OCI-LY3 (cell line): ENCODE measurements at regions not wholly inside any gene's neighbourhood (a gene's known extent, or its start where the extent isn't known, plus 50 kb on each side); places are given as distances from the start of the nearest gene placed in this dataset.

Experiments used
- H2AFZ ChIP-seq: fragments of 200-600, 300-600 bp; shearing (Covaris generic); 2 replicates; pipeline ENCODE4 v1.6.0; 2014; ENCODE audit warnings: antibody characterized with exemption, low read depth, low read length
- H3K27ac ChIP-seq: fragments of 200-600, 300-600 bp; sonication (generic); 2 replicates; pipeline ENCODE4 v1.5.1; 2014; ENCODE audit warnings: mild to moderate bottlenecking, low read length, moderate library complexity, mixed read lengths
- H3K27me3 ChIP-seq: fragments of 200-600, 300-600 bp; sonication (generic); 2 replicates; pipeline ENCODE4 v1.6.1; 2014; ENCODE audit warnings: low read depth, low read length, mixed read lengths
- H3K36me3 ChIP-seq: fragments of 200-600, 300-600 bp; sonication (generic); replicated peaks from 2 replicates; pipeline ENCODE3; 2014; ENCODE audit warnings: low read depth, low read length, mixed read lengths
- H3K4me1 ChIP-seq: fragments of 300-600, 200-600 bp; sonication (generic); 2 replicates; pipeline ENCODE4 v1.6.1; 2014; ENCODE audit warnings: low read length, mixed read lengths
- H3K4me2 ChIP-seq: fragments of 200-600, 300-600 bp; sonication (generic); 2 replicates; pipeline ENCODE4 v1.6.1; 2014; ENCODE audit warnings: low read length, mixed read lengths
- H3K4me3 ChIP-seq: fragments of 300-600, 200-600 bp; sonication (generic); 2 replicates; pipeline ENCODE4 v1.5.1; 2014; ENCODE audit warnings: antibody characterized with exemption, mild to moderate bottlenecking, low read length, moderate library complexity
- H3K79me2 ChIP-seq: fragments of 300-600, 200-600 bp; shearing (Covaris generic); 2 replicates; pipeline ENCODE4 v1.6.1; 2014; ENCODE audit warnings: mild to moderate bottlenecking, low read length, mixed read lengths
- H3K9ac ChIP-seq: fragments of 300-600, 200-600 bp; shearing (Covaris generic); 2 replicates; pipeline ENCODE4 v1.6.0; 2014; ENCODE audit warnings: mild to moderate bottlenecking, low read length, moderate library complexity
- H3K9me3 ChIP-seq: fragments of 200-600, 300-600 bp; shearing (Covaris generic); 2 replicates; pipeline ENCODE4 v1.6.1; 2014; ENCODE audit warnings: low read length, mixed read lengths; ENCODE audit not compliant: insufficient read depth
- H4K20me1 ChIP-seq: fragments of 200-600, 300-600 bp; sonication (generic); 2 replicates; pipeline ENCODE4 v1.6.1; 2016; ENCODE audit warnings: low read length, mixed read lengths; ENCODE audit not compliant: insufficient read depth
- CTCF ChIP-seq: fragments of 200-600, 300-600 bp; sonication (generic); IDR thresholded peaks from 2 replicates; pipeline ENCODE4 v1.5.1; 2014; ENCODE audit warnings: antibody characterized with exemption, low read length, low read depth
- EZH2phosphoT487 ChIP-seq: fragments of 200-600 bp; shearing (Covaris generic); IDR thresholded peaks from 2 replicates; pipeline ENCODE4 v1.6.1; 2018; ENCODE audit warnings: antibody characterized with exemption, mixed run types, low read depth

GRCh38 chr4:151908734-151909497 lies 148.1 kb upstream of the GATB start:
- H3K9me3 ChIP-seq, result peaks cover 3% of the 10 kb centered on the region; the same call in 1 of the 2 replicates
- H4K20me1 ChIP-seq, result no peaks in the 10 kb centered on the region
- TF ChIP-seq EZH2phosphoT487 (no peak), CTCF (no peak)
- H3K9ac ChIP-seq, result peak overlapping the region; percentile 46
- H2AFZ ChIP-seq, result peak overlapping the region; percentile 58
- no peaks in the 10 kb centered on the region for H3K79me2 ChIP-seq
- H3K36me3 ChIP-seq, result peaks cover 12% of the 10 kb centered on the region
- no peaks in the 10 kb centered on the region for H3K27me3 ChIP-seq
- H3K4me1 ChIP-seq, result peaks cover 99% of the 10 kb centered on the region
- H3K27ac ChIP-seq, result peak overlapping the region; percentile 85
- H3K4me3 ChIP-seq, result peak overlapping the region; percentile 6
- peak overlapping the region; percentile 58 for H3K4me2 ChIP-seq

GRCh38 chr4:151908201-151908600 lies 147.4 kb upstream of the GATB start:
- H3K79me2 ChIP-seq, result no peaks in the 10 kb centered on the region
- peaks cover 94% of the 10 kb centered on the region for H3K4me1 ChIP-seq
- peak overlapping the region; percentile 33 for H2AFZ ChIP-seq
- H3K9ac ChIP-seq, result peak overlapping the region; percentile 46
- peak overlapping the region; percentile 85 for H3K27ac ChIP-seq
- no peak for TF ChIP-seq CTCF
- no peak for TF ChIP-seq EZH2phosphoT487
- peak overlapping the region; percentile 6 for H3K4me3 ChIP-seq
- peaks cover 16% of the 10 kb centered on the region for H3K36me3 ChIP-seq
- H3K9me3 ChIP-seq, result peaks cover 10% of the 10 kb centered on the region; the same call in 1 of the 2 replicates
- H4K20me1 ChIP-seq, result no peaks in the 10 kb centered on the region
- H3K4me2 ChIP-seq, result peak overlapping the region; percentile 58
- no peaks in the 10 kb centered on the region for H3K27me3 ChIP-seq

- Histone ChIP-seq H3K27ac (peak overlapping the region; percentile 81), H3K9ac (peak overlapping the region; percentile 46; the same call in 1 of the 2 replicates), H3K79me2 (no peaks in the 10 kb centered on the region), H3K4me1 (peaks cover 76% of the 10 kb centered on the region), H3K9me3 (peaks cover 22% of the 10 kb centered on the region), H3K4me3 (no peak overlapping the region), H2AFZ (no peak overlapping the region), H3K4me2 (peak overlapping the region; percentile 47), H3K36me3 (peaks cover 26% of the 10 kb centered on the region), H4K20me1 (no peaks in the 10 kb centered on the region), H3K27me3 (no peaks in the 10 kb centered on the region)
- TF ChIP-seq CTCF (no peak), EZH2phosphoT487 (no peak)
Observed at GRCh38 chr4:151906438-151906837, 145.6 kb upstream of the GATB start.

- TF ChIP-seq EZH2phosphoT487, result no peak
- peak; percentile 24; the same call in 1 of the 2 replicates for TF ChIP-seq CTCF
- Histone ChIP-seq H3K4me3 (peak overlapping the region; percentile 19; the same call in 1 of the 2 replicates), H3K27ac (peak overlapping the region; percentile 81), H3K36me3 (peaks cover 27% of the 10 kb centered on the region), H3K4me1 (peaks cover 64% of the 10 kb centered on the region), H2AFZ (no peak overlapping the region), H3K4me2 (peak overlapping the region; percentile 53), H3K9me3 (peaks cover 23% of the 10 kb centered on the region), H3K79me2 (no peaks in the 10 kb centered on the region), H4K20me1 (no peaks in the 10 kb centered on the region), H3K9ac (peak overlapping the region; percentile 46), H3K27me3 (no peaks in the 10 kb centered on the region)
Observed at GRCh38 chr4:151905197-151905596, 144.4 kb upstream of the GATB start.
